Psoas muscle (tissue), 7 donors: ENCODE measurements at regions not wholly inside any gene's neighbourhood (a gene's known extent, or its start where the extent isn't known, plus 50 kb on each side); places are given as distances from the start of the nearest gene placed in this dataset.

Source experiments
- ATAC-seq, 4 donors: fragments of 200-7000 bp; cut with Tn5 transposase; one replicate each; pipeline ENCODE4 v1.9.1; 2020; ENCODE audit warnings: moderate library complexity in 3 of 4, mild to moderate bottlenecking in 2 of 4
- DNase-seq, 2 donors: peaks; one replicate each; pipeline ENCODE4 v3.0.0-alpha.2; 2020
- H3K27ac ChIP-seq: fragments of 200-600 bp; one replicate; pipeline ENCODE4 v1.8.0; 2022
- H3K27me3 ChIP-seq, 3 donors: fragments of 200-600 bp in 1 of 3; one replicate each; pipeline versions ENCODE4 v1.6.1 to v1.8.0; 2013 to 2022; ENCODE audit warnings: low read length in 2 of 3, mild to moderate bottlenecking in 2 of 3, moderate library complexity in 1 of 3; ENCODE audit not compliant: insufficient read depth in 3 of 3
- H3K36me3 ChIP-seq, 2 donors: fragments of 200-600 bp in 1 of 2; one replicate each; pipeline versions ENCODE4 v1.6.1 to v1.8.0; 2013 to 2022; ENCODE audit warnings: low read depth in 1 of 2, mild to moderate bottlenecking in 1 of 2, moderate library complexity in 1 of 2; ENCODE audit not compliant: insufficient read depth in 1 of 2
- H3K4me1 ChIP-seq: fragments of 200-600 bp; one replicate; pipeline ENCODE4 v1.8.0; 2022
- H3K4me3 ChIP-seq: fragments of 200-600 bp; one replicate; pipeline ENCODE4 v1.8.0; 2022; ENCODE audit warnings: mild to moderate bottlenecking
- H3K9me3 ChIP-seq: fragments of 200-600 bp; one replicate; pipeline ENCODE4 v1.8.0; 2022
- CTCF ChIP-seq: fragments of 200-600 bp; IDR thresholded peaks from one replicate; pipeline ENCODE4 v1.8.0; 2022; ENCODE audit warnings: antibody characterized with exemption
- WGBS, 3 donors: extraction: QIAGEN DNeasy Blood & Tissue Kit; methylation state at CpG; one replicate each; pipeline versions ENCODE4 v1.1.6 to v1.1.7; 2013; 5-methylcytosine and 5-hydroxymethylcytosine counted together
- intact Hi-C, 2 donors: fragments of 100-400 bp; cut with DNase I; formaldehyde crosslinking; loops; one replicate each; pipeline versions ENCODE4 v1.11.0 to v1.14.2; 2022
- donor health status: healthy with polysubstance abuse.
- donor health status: DM: no; HTN: no; CAD: no; lungs with moderate emphysema.
- donor health status: Bipolar disorder and iron deficiency.
- donor health status: healthy.
- donor health status: DM: yes; HTN: yes; CAD: no.
- donor health status: DM: no; HTN: no; CAD: no.
- donor health status: DM: yes; HTN: yes; CAD: no.

GRCh38 chr12:84502907-84503787 is 409.5 kb downstream of the SLC6A15 start:
- peak; percentile 21 for TF ChIP-seq CTCF
- Histone ChIP-seq H3K27ac (no peak overlapping the region), H3K4me1 (no peaks in the 10 kb centered on the region), H3K27me3 (no peaks in the 10 kb centered on the region), H3K9me3 (no peaks in the 10 kb centered on the region), H3K4me3 (no peak overlapping the region), H3K36me3 (no peaks in the 10 kb centered on the region)
- DNase-seq (no peak), ATAC-seq (no peak)
- WGBS, 3 donors: 49 to 58% (median 52%) methylated on average over 4 of the region's 4 CpGs
- intact Hi-C loops: no loop called here

GRCh38 chr12:84502180-84502860 is 410.3 kb downstream of the SLC6A15 start:
- TF ChIP-seq CTCF: no peak
- H3K27ac ChIP-seq: no peak overlapping the region
- ATAC-seq: no peak
- DNase-seq: no peak
- no peaks in the 10 kb centered on the region for H3K27me3 ChIP-seq
- no peaks in the 10 kb centered on the region for H3K4me1 ChIP-seq
- no peaks in the 10 kb centered on the region for H3K9me3 ChIP-seq
- intact Hi-C loops: no loop called here
- no peak overlapping the region for H3K4me3 ChIP-seq
- WGBS, 3 donors: 82 to 85% (median 84%) methylated on average over 2 of the region's 2 CpGs
- no peaks in the 10 kb centered on the region for H3K36me3 ChIP-seq

- no peak overlapping the region for H3K27ac ChIP-seq
- intact Hi-C loops: no loop called here
- TF ChIP-seq CTCF: no peak
- H3K4me3 ChIP-seq: no peak overlapping the region
- DNase-seq: no peak
- WGBS, 3 donors: 59 to 69% (median 59%) methylated on average over 1 of the region's 1 CpG
- H3K27me3 ChIP-seq: no peaks in the 10 kb centered on the region
- ATAC-seq: no peak
- H3K4me1 ChIP-seq: no peaks in the 10 kb centered on the region
- H3K9me3 ChIP-seq: no peaks in the 10 kb centered on the region
- H3K36me3 ChIP-seq: no peaks in the 10 kb centered on the region
These were observed 414.8 kb downstream of the SLC6A15 start for GRCh38 chr12:84497819-84498218.

GRCh38 chr12:84495711-84496110 is 416.9 kb downstream of the SLC6A15 start:
- Histone ChIP-seq H3K27me3 (no peaks in the 10 kb centered on the region), H3K4me1 (no peaks in the 10 kb centered on the region), H3K9me3 (no peaks in the 10 kb centered on the region), H3K4me3 (no peak overlapping the region), H3K36me3 (no peaks in the 10 kb centered on the region), H3K27ac (no peak overlapping the region)
- 73 to 87% (median 85%) methylated on average over 2 of the region's 2 CpGs for WGBS, 3 donors
- ATAC-seq: no peak
- intact Hi-C loops: no loop called here
- no peak for TF ChIP-seq CTCF
- no peak for DNase-seq
